Progenitor cell of endocrine pancreas (in vitro differentiated cells): ENCODE measurements at regions not wholly inside any gene's neighbourhood (a gene's known extent, or its start where the extent isn't known, plus 50 kb on each side); places are given as distances from the start of the nearest gene placed in this dataset. TPM values are rescaled to one million over a fixed set of nuclear protein-coding genes. Genes with fewer than 3 reads are reported as not detected.

Experiments
- DNase-seq: peaks from one replicate; pipeline ENCODE4 v3.0.0; 2021; ENCODE audit warnings: low spot score; ENCODE audit not compliant: unreplicated experiment
- H3K27ac Mint-ChIP-seq: 2 replicates; pipeline ENCODE4 v1.8.0; 2021; ENCODE audit warnings: mild to moderate bottlenecking, moderate library complexity, mixed read lengths
- H3K27me3 Mint-ChIP-seq: 2 replicates; pipeline ENCODE4 v1.8.0; 2021; ENCODE audit warnings: mixed read lengths
- H3K36me3 Mint-ChIP-seq: 2 replicates; pipeline ENCODE4 v1.8.0; 2022; ENCODE audit warnings: mixed read lengths; ENCODE audit not compliant: insufficient read depth
- H3K4me1 Mint-ChIP-seq: 2 replicates; pipeline ENCODE4 v1.8.0; 2021; ENCODE audit warnings: low read depth, mixed read lengths
- H3K4me3 Mint-ChIP-seq: 2 replicates; pipeline ENCODE4 v1.8.0; 2021; ENCODE audit warnings: low read depth, mild to moderate bottlenecking, moderate library complexity, mixed read lengths
- H3K9me3 Mint-ChIP-seq: 2 replicates; pipeline ENCODE4 v1.8.0; 2021; ENCODE audit warnings: low read depth, mixed read lengths
- microRNA-seq: library from miRNA; unstranded; fragments of <30 nt; microRNA quantifications from one replicate; pipeline ENCODE4 v1.1.0, GENCODE V29; 2020; ENCODE audit warnings: borderline number of aligned reads; ENCODE audit not compliant: unreplicated experiment
- TF ChIP-seq, protein P1 (sequence below): fragments of 200-600 bp; sonication (generic); IDR thresholded peaks from one replicate; pipeline ENCODE4 v1.5.0; 2021; ENCODE audit warnings: antibody characterized with exemption, mild to moderate bottlenecking; ENCODE audit not compliant: unreplicated experiment

DNA sequence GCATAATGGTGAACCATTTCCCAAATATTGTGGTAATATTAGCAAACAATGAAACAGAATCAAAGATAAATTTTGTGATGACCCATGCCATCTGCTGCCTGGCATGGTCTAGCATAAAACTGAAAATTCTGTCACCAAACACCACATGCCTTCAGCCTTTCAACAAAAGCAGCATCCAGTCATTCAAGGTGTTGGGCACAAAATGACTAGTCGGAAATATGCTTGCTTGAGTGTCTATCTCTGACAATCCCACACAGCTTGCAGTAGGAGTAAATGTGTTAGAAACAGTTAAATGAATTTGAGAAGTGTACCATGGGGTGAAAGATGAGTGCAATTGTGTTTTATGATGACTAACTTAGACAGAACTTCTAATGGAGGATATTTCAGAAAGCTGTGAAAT is 61.7 kb upstream of the CDIN1 start:
- TF ChIP-seq, protein P1, sequence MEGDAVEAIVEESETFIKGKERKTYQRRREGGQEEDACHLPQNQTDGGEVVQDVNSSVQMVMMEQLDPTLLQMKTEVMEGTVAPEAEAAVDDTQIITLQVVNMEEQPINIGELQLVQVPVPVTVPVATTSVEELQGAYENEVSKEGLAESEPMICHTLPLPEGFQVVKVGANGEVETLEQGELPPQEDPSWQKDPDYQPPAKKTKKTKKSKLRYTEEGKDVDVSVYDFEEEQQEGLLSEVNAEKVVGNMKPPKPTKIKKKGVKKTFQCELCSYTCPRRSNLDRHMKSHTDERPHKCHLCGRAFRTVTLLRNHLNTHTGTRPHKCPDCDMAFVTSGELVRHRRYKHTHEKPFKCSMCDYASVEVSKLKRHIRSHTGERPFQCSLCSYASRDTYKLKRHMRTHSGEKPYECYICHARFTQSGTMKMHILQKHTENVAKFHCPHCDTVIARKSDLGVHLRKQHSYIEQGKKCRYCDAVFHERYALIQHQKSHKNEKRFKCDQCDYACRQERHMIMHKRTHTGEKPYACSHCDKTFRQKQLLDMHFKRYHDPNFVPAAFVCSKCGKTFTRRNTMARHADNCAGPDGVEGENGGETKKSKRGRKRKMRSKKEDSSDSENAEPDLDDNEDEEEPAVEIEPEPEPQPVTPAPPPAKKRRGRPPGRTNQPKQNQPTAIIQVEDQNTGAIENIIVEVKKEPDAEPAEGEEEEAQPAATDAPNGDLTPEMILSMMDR = no peak
- no peaks in the 10 kb centered on the region for H3K27me3 Mint-ChIP-seq
- H3K9me3 Mint-ChIP-seq = no peaks in the 10 kb centered on the region
- no peaks in the 10 kb centered on the region for H3K36me3 Mint-ChIP-seq
- H3K4me3 Mint-ChIP-seq = no peak overlapping the region
- DNase-seq = no peak
- peaks cover 6% of the 10 kb centered on the region for H3K4me1 Mint-ChIP-seq
- no peak overlapping the region for H3K27ac Mint-ChIP-seq

DNA sequence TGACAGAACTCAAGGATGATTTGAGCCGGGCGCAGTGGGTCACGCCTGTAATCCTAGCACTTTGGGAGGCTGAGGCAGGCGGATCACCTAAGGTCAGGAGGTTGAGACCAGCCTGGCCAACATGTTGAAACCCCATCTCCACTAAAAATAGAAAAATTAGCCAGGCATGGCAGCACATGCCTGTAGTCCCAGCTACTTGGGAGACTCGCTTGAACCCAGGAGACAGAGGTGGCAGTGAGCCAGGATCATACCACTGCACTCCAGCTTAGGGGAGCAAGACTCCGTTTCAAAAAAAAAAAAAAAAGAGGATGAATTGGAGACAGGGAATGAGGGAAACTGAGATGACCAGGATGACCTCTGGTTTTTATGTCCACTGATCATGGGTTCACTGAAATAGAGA is 60.4 kb upstream of the CDIN1 start:
- TF ChIP-seq, protein P1 = no peak
- no peak overlapping the region for H3K27ac Mint-ChIP-seq
- H3K4me3 Mint-ChIP-seq = no peak overlapping the region
- H3K4me1 Mint-ChIP-seq = peaks cover 4% of the 10 kb centered on the region
- H3K9me3 Mint-ChIP-seq = no peaks in the 10 kb centered on the region
- H3K27me3 Mint-ChIP-seq = no peaks in the 10 kb centered on the region
- H3K36me3 Mint-ChIP-seq = no peaks in the 10 kb centered on the region
- no peak for DNase-seq

DNA sequence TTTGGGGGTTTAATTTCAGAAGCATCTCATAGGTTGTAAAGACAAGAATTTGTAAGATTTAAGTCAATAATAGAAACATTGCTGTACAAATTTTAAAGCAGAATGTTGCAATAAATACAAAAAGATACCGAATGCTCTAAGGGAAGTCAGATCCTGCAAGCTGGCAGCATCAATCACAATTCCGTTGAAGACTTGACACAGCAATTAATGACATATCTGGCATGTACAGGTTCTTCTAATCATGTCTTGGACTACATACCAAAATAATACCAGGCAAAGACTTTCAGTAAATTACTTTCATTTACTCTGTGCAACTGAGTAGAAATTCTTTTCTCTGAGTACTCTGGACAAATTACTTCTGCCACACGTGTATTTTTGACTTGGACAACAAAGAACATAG is 54.0 kb upstream of the CDIN1 start:
- Mint-ChIP-seq H3K27me3 (no peaks in the 10 kb centered on the region), H3K36me3 (no peaks in the 10 kb centered on the region), H3K4me1 (peaks cover 3% of the 10 kb centered on the region), H3K27ac (no peak overlapping the region), H3K4me3 (no peak overlapping the region), H3K9me3 (no peaks in the 10 kb centered on the region)
- TF ChIP-seq, protein P1 = no peak
- DNase-seq = no peak

DNA sequence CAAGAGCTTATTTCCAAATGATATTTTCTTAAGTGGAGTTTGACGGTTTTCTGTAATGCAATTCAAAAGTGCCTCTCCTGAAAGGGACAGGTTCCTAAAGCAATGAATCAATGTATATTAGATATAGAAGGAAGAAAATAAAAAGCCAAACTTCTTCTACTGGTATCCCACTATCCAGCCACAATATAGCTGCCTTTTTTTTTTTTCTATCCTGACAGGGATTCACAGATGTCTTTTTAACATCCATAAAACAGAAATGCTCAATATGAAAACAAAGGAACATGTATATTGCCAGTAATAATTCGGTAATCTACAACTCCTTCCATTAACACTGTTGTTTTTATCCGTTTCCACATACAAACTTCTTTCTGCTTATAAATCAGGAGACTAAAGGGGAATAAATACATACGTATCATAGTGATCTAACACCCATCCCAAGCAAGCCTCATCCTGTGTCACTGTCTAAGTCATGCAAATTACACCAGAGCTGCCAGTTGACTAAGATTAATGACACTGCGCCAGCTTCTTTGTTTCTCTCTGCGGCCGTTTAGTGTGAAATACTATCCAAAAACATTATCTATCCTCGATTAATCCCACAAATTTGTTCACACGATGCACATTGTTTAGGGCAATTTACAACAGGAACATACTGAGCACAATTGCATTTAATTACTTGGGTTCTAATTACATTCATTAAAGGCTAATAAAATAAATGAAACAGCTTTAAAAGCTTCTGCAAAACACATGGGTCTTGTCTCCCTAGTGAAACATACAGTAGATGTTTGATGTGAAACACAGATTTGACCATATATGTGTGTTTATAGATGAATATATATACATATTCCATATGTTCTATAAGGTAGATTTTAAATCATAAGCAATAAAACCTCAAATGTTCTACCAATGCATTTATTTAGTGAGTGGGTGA is 51.9 kb upstream of the CDIN1 start:
- no peaks in the 10 kb centered on the region for H3K36me3 Mint-ChIP-seq
- H3K4me1 Mint-ChIP-seq = peaks cover 3% of the 10 kb centered on the region
- H3K9me3 Mint-ChIP-seq = no peaks in the 10 kb centered on the region
- no peak for DNase-seq
- no peak overlapping the region for H3K4me3 Mint-ChIP-seq
- H3K27me3 Mint-ChIP-seq = no peaks in the 10 kb centered on the region
- no peak overlapping the region for H3K27ac Mint-ChIP-seq
- TF ChIP-seq, protein P1 = no peak

DNA sequence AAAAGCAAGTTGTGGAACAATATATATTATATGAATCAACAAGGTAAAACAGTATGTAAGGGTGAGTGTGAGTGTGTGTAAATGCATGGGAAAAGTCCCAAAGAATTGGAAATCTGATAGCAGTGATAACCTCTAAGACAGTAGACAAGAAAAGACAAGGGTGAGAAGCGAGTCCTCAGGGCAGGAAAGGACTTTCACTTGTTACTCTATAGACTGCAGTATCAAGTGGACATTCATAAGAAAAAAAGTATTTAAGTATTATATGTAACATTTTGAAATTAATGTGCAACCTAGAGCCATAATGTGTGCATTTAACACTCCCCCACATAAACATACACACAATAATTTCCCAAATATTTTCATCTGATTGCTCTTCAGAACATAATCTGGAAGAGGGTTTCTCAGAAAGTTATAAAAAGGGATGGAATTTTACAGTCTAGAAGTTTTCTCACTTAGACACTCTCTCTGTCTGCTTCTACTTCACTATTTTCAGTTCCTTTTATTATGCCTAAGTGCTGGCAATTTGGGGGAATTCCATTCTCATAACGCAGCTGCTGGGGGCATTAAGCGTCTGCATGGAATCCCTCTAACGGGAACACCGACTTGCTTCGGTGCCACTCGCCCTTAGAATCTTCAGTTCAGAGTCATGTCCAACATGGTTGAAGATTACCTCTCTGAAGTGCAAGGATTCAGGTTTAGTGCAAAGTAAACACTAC is 50.0 kb upstream of the CDIN1 start:
- Mint-ChIP-seq H3K27ac (no peak overlapping the region), H3K27me3 (no peaks in the 10 kb centered on the region), H3K36me3 (no peaks in the 10 kb centered on the region), H3K4me1 (peaks cover 3% of the 10 kb centered on the region), H3K9me3 (no peaks in the 10 kb centered on the region), H3K4me3 (no peak overlapping the region)
- TF ChIP-seq, protein P1 = no peak
- no peak for DNase-seq

Small RNAs in the stretch of these regions (microRNA-seq; reads per million reads assigned to microRNA genes)
- not detected for gene MIR4510
